WERI-Rb-1 (cell line): ENCODE measurements at regions not wholly inside any gene's neighbourhood (a gene's known extent, or its start where the extent isn't known, plus 50 kb on each side); places are given as distances from the start of the nearest gene placed in this dataset.

Experiments
- DNase-seq: peaks from one replicate; pipeline ENCODE4 v3.0.0-alpha.2; 2020
- H3K27ac ChIP-seq: fragments of 250-450 bp; sonication (Bioruptor Pico); 2 replicates; pipeline ENCODE4 v1.5.1; 2020; ENCODE audit warnings: mild to moderate bottlenecking, moderate library complexity
- H3K27me3 ChIP-seq: fragments of 250-450 bp; sonication (Bioruptor Pico); 2 replicates; pipeline ENCODE4 v1.5.1; 2021; ENCODE audit warnings: mild to moderate bottlenecking, low read depth, moderate library complexity; ENCODE audit not compliant: insufficient read depth, severe bottlenecking
- H3K36me3 ChIP-seq: fragments of 250-450 bp; sonication (Bioruptor Pico); 2 replicates; pipeline ENCODE4 v1.5.1; 2020; ENCODE audit warnings: mild to moderate bottlenecking, moderate library complexity
- H3K4me3 ChIP-seq: 2 replicates; pipeline ENCODE4 v1.5.1; 2011; ENCODE audit warnings: low read depth, mild to moderate bottlenecking, control low read depth, low read length
- H3K9me3 ChIP-seq: fragments of 250-450 bp; sonication (Bioruptor Pico); 2 replicates; pipeline ENCODE4 v1.5.1; 2021; ENCODE audit warnings: mild to moderate bottlenecking, moderate library complexity; ENCODE audit not compliant: severe bottlenecking
- TF ChIP-seq, protein P1 (sequence below): IDR thresholded peaks from 2 replicates; pipeline ENCODE4 v1.5.1; 2011; ENCODE audit warnings: low read depth, mild to moderate bottlenecking, control low read depth, inconsistent platforms, low read length

DNA sequence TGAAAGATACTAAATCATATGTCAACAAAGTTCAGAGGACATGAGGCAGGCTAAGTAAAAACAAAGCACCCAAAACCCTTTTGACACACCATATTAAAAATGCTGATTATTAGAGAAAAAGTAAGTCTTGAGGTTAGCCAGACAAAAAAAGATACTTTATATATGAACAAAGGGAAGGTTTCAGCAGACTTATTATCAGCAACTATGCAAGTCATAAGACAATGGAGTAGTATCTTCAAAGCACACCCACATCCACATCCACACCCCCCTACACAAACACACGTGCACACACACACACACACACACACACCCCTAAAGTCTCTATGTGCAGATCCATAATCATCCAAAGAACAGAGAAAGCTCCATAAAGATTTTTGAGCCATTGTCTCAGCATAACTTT, 1373.9 kb upstream of the CELF2 start:
- DNase-seq, result no peak
- TF ChIP-seq, protein P1, sequence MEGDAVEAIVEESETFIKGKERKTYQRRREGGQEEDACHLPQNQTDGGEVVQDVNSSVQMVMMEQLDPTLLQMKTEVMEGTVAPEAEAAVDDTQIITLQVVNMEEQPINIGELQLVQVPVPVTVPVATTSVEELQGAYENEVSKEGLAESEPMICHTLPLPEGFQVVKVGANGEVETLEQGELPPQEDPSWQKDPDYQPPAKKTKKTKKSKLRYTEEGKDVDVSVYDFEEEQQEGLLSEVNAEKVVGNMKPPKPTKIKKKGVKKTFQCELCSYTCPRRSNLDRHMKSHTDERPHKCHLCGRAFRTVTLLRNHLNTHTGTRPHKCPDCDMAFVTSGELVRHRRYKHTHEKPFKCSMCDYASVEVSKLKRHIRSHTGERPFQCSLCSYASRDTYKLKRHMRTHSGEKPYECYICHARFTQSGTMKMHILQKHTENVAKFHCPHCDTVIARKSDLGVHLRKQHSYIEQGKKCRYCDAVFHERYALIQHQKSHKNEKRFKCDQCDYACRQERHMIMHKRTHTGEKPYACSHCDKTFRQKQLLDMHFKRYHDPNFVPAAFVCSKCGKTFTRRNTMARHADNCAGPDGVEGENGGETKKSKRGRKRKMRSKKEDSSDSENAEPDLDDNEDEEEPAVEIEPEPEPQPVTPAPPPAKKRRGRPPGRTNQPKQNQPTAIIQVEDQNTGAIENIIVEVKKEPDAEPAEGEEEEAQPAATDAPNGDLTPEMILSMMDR, result no peak
- no peak overlapping the region for H3K27ac ChIP-seq
- no peaks in the 10 kb centered on the region for H3K9me3 ChIP-seq
- H3K4me3 ChIP-seq, result no peak overlapping the region
- no peaks in the 10 kb centered on the region for H3K36me3 ChIP-seq
- H3K27me3 ChIP-seq, result no peaks in the 10 kb centered on the region

DNA sequence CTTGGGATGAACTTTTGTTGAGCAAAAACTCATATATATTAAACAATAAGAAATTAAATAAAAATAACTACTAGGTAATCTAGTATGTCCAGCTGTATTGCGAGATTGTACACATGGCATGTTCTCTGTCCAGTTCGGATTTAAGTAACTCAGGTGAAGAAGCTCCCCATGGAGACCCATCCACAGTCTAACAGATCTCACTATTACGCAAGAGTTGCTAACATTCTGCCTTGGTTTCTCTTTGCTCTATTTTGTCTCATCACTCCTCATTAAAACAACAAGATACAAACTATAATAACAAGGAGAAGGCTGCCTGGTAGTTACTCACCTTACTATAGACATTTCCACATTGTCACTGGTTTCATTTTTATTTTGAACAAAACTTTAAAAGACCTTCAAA, 1372.3 kb upstream of the CELF2 start:
- DNase-seq, result no peak
- no peaks in the 10 kb centered on the region for H3K36me3 ChIP-seq
- no peaks in the 10 kb centered on the region for H3K27me3 ChIP-seq
- no peaks in the 10 kb centered on the region for H3K9me3 ChIP-seq
- no peak overlapping the region for H3K4me3 ChIP-seq
- TF ChIP-seq, protein P1, result no peak
- no peak overlapping the region for H3K27ac ChIP-seq

DNA sequence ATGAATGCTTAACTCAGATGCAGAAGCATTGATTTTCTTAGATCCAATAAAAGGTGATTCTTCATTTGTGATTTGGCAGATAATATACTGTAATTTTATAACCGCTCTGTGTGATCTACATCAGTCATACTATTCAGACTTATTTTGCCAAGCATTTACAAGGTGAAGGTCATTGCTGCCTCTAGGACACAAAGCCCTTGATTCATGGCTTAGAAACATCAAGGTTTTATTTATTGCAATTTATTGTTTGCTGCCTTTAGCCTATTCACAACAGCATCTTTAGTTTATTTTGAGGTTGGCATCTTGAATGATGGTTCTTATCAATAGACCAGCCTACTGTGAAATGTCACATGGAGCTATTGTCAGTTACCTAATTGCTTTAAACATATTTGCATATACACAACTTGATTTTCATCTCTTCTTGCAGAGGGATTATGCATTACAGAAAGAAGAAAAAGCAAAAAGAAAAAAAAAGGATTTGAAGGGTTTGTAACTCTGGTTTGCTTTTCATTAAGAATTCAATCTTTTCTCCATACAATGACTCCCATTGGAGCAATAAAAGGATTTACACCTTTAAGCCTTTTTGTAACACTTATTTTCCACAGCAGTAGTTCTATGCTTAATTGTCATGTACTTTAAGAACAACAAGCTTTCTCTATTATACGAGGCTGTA, 1371.6 kb upstream of the CELF2 start:
- H3K27ac ChIP-seq, result no peak overlapping the region
- no peaks in the 10 kb centered on the region for H3K36me3 ChIP-seq
- H3K4me3 ChIP-seq, result no peak overlapping the region
- no peak for DNase-seq
- no peaks in the 10 kb centered on the region for H3K27me3 ChIP-seq
- no peaks in the 10 kb centered on the region for H3K9me3 ChIP-seq
- TF ChIP-seq, protein P1, result no peak

DNA sequence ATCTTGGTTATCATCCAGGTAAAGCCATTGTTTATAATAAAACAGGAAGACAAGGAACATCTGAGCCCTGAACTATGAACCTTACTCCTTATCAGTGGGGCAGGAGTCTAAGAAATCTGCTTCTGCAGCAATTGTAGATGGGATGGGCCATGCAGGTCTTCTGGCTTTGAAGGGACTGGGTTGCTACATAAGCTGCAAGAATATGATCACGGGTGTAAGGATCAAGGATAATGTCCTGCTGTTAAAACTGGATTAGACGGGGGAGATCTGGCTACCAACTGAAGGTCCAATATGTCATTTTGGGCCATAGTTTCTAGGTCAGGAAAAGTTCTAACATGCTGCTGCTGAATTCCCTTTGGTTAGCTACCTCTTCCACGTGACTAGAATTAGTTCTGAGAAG, 1363.4 kb upstream of the CELF2 start:
- Histone ChIP-seq H3K27me3 (no peaks in the 10 kb centered on the region), H3K4me3 (no peak overlapping the region), H3K36me3 (no peaks in the 10 kb centered on the region), H3K27ac (no peak overlapping the region), H3K9me3 (no peaks in the 10 kb centered on the region)
- DNase-seq, result no peak
- TF ChIP-seq, protein P1, result no peak

DNA sequence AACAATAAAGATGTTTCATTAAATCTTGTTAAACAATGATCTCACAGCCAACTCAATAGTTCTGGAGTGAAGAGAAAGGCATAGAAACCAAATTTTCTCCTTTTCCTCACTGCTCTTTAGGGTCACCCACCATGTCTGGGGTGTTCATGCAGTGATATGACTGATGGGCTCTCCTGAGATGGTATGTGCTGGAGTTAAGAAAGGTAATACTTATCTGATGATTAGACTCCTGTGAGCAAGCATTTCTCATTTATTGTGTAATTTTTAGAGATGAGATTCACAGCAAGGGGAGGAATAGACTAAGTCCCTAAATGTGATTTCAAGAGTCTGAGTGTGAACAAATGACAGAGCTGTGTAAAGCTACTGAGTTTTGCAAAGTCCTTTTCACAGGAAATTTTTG, 1361.3 kb upstream of the CELF2 start:
- DNase-seq, result no peak
- Histone ChIP-seq H3K27ac (no peak overlapping the region), H3K36me3 (no peaks in the 10 kb centered on the region), H3K27me3 (no peaks in the 10 kb centered on the region), H3K4me3 (no peak overlapping the region), H3K9me3 (no peaks in the 10 kb centered on the region)
- TF ChIP-seq, protein P1, result no peak

DNA sequence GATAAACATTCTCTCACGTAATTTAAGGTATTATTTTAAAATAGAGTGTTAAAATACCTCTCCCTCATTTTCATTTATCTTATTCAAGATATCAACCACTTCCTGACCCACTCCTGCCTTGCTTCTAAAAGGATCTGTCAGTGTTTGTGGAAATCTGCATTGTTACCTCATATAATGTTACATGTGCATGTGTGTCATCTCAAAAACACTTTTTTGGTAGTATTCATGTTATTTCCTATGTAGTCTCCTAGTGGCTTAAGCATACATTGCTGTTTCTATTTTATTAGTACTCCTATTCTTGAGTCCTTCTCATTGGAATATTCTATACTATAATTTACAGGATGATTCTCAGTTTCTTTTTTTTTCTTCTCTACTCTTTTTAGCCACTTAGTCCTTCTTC, 1360.7 kb upstream of the CELF2 start:
- no peaks in the 10 kb centered on the region for H3K9me3 ChIP-seq
- no peak for DNase-seq
- TF ChIP-seq, protein P1, result no peak
- no peaks in the 10 kb centered on the region for H3K27me3 ChIP-seq
- H3K27ac ChIP-seq, result no peak overlapping the region
- H3K4me3 ChIP-seq, result no peak overlapping the region
- H3K36me3 ChIP-seq, result no peaks in the 10 kb centered on the region
